ENCODE measurements at regions not wholly inside any gene's neighbourhood (a gene's known extent, or its start where the extent isn't known, plus 50 kb on each side); places are given as distances from the start of the nearest gene placed in this dataset.

- Histone ChIP-seq H3K36me3 (no peaks in the 10 kb centered on the region), H3K9me3 (no peaks in the 10 kb centered on the region), H3K27me3 (no peaks in the 10 kb centered on the region), H3K4me3 (no peak overlapping the region), H3K4me1 (no peaks in the 10 kb centered on the region), H3K27ac (no peak overlapping the region)
- no peak for TF ChIP-seq POLR2A (IDR thresholded peaks at IDR 0.05)
- no peak for TF ChIP-seq CTCF (IDR thresholded peaks at IDR 0.05)
- no peak for DNase-seq
- intact Hi-C loops (cut with DNase I; ENCODE audit: low total_unique reads), result no loop called here
Measured at GRCh38 chr1:59077466-59078069, 219.3 kb upstream of the FGGY start.

- no peaks in the 10 kb centered on the region for H3K27me3 ChIP-seq
- no peaks in the 10 kb centered on the region for H3K9me3 ChIP-seq
- H3K4me1 ChIP-seq, result no peaks in the 10 kb centered on the region
- DNase-seq, result no peak
- TF ChIP-seq CTCF (IDR thresholded peaks at IDR 0.05) (no peak), POLR2A (IDR thresholded peaks at IDR 0.05) (no peak)
- no peak overlapping the region for H3K4me3 ChIP-seq
- intact Hi-C loops (cut with DNase I; ENCODE audit: low total_unique reads), result no loop called here
- H3K27ac ChIP-seq, result no peak overlapping the region
- no peaks in the 10 kb centered on the region for H3K36me3 ChIP-seq
Measured at GRCh38 chr1:59078070-59078800, 218.7 kb upstream of the FGGY start.

GRCh38 chr1:59078866-59079265, 218.0 kb upstream of the FGGY start:
- TF ChIP-seq CTCF (IDR thresholded peaks at IDR 0.05) (no peak), POLR2A (IDR thresholded peaks at IDR 0.05) (no peak)
- Histone ChIP-seq H3K27me3 (no peaks in the 10 kb centered on the region), H3K4me3 (no peak overlapping the region), H3K36me3 (no peaks in the 10 kb centered on the region), H3K9me3 (no peaks in the 10 kb centered on the region), H3K27ac (no peak overlapping the region), H3K4me1 (no peaks in the 10 kb centered on the region)
- intact Hi-C loops (cut with DNase I; ENCODE audit: low total_unique reads), result no loop called here
- DNase-seq, result no peak

GRCh38 chr1:59079434-59080140, 217.3 kb upstream of the FGGY start:
- intact Hi-C loops (cut with DNase I; ENCODE audit: low total_unique reads), result no loop called here
- Histone ChIP-seq H3K27me3 (no peaks in the 10 kb centered on the region), H3K27ac (no peak overlapping the region), H3K36me3 (no peaks in the 10 kb centered on the region), H3K9me3 (no peaks in the 10 kb centered on the region), H3K4me1 (no peaks in the 10 kb centered on the region), H3K4me3 (no peak overlapping the region)
- TF ChIP-seq POLR2A (IDR thresholded peaks at IDR 0.05) (no peak), CTCF (IDR thresholded peaks at IDR 0.05) (no peak)
- no peak for DNase-seq

GRCh38 chr1:59081181-59081580, 215.7 kb upstream of the FGGY start:
- H3K4me3 ChIP-seq, result no peak overlapping the region
- no peaks in the 10 kb centered on the region for H3K9me3 ChIP-seq
- no peak for DNase-seq
- intact Hi-C loops (cut with DNase I; ENCODE audit: low total_unique reads), result no loop called here
- H3K27me3 ChIP-seq, result no peaks in the 10 kb centered on the region
- H3K4me1 ChIP-seq, result no peaks in the 10 kb centered on the region
- no peak for TF ChIP-seq CTCF (IDR thresholded peaks at IDR 0.05)
- TF ChIP-seq POLR2A (IDR thresholded peaks at IDR 0.05), result no peak
- H3K27ac ChIP-seq, result no peak overlapping the region
- no peaks in the 10 kb centered on the region for H3K36me3 ChIP-seq

Measured in uterus (tissue), 3 donors.